HEK293 (cell line): ENCODE measurements at regions not wholly inside any gene's neighbourhood (a gene's known extent, or its start where the extent isn't known, plus 50 kb on each side); places are given as distances from the start of the nearest gene placed in this dataset.

Experiments
- CTCF ChIA-PET: fragments of 350-600 bp; formaldehyde crosslinking; extraction: SDS; loops from one replicate; lab custom pipeline; 2021; ENCODE audit warnings: antibody characterized with exemption; lab: Yijun Ruan, JAX
- POLR2A ChIA-PET: fragments of 300-600 bp; formaldehyde crosslinking; extraction: SDS; loops from one replicate; lab custom pipeline; 2020; ENCODE audit warnings: antibody characterized with exemption, inconsistent platforms; lab: Yijun Ruan, JAX
- H3K27ac ChIP-seq: fragments of 200-500 bp; sonication (Bioruptor generic); 2 replicates; pipeline ENCODE4 v1.5.1; 2014; ENCODE audit warnings: low read depth, low read length, control low read depth, inconsistent platforms; ENCODE audit errors: extremely low read depth
- H3K36me3 ChIP-seq, 2 experiments: fragments of 200-500 bp in 1 of 2; sonication (Bioruptor generic) in 1 of 2; 1 replicate in 1 of 2; 2 replicates in 1 of 2; pipeline ENCODE4 v1.5.1; 2014 to 2017; ENCODE audit warnings: inconsistent platforms in 2 of 2, low read length in 2 of 2; ENCODE audit not compliant: control insufficient read depth in 2 of 2, insufficient read depth in 1 of 2
- H3K4me1 ChIP-seq: fragments of 200-500 bp; sonication (Bioruptor generic); 2 replicates; pipeline ENCODE4 v1.5.1; 2014; ENCODE audit warnings: mild to moderate bottlenecking, low read length, inconsistent platforms; ENCODE audit not compliant: control insufficient read depth, insufficient read depth
- H3K4me3 ChIP-seq: 2 replicates; pipeline ENCODE4 v1.5.1; 2011; ENCODE audit warnings: low read depth, mild to moderate bottlenecking, control low read depth, low read length, moderate library complexity
- H3K9me3 ChIP-seq: fragments of 200-500 bp; sonication (Bioruptor generic); 2 replicates; pipeline ENCODE4 v1.5.1; 2014; ENCODE audit warnings: low read depth, low read length, inconsistent platforms; ENCODE audit not compliant: control insufficient read depth, insufficient read depth
- GFI1B ChIP-seq: fragments of 450-650 bp; formaldehyde crosslinking; IDR thresholded peaks from 2 replicates; pipeline ENCODE4 v1.5.1; 2016; ENCODE audit warnings: missing biosample characterization, missing genetic modification characterization
- GLIS2 ChIP-seq: fragments of 450-650 bp; formaldehyde crosslinking; IDR thresholded peaks from 2 replicates; pipeline ENCODE4 v1.5.1; 2016; ENCODE audit warnings: missing biosample characterization, missing genetic modification characterization
- KLF16 ChIP-seq: fragments of 450-650 bp; formaldehyde crosslinking; IDR thresholded peaks from 2 replicates; pipeline ENCODE4 v1.5.1; 2017; ENCODE audit warnings: missing biosample characterization, missing genetic modification characterization
- MYNN ChIP-seq: fragments of 450-650 bp; formaldehyde crosslinking; IDR thresholded peaks from 2 replicates; pipeline ENCODE4 v1.5.1; 2016; ENCODE audit warnings: missing biosample characterization, missing genetic modification characterization, borderline replicate concordance
- PRDM6 ChIP-seq: fragments of 450-650 bp; formaldehyde crosslinking; IDR thresholded peaks from 2 replicates; pipeline ENCODE4 v1.5.1; 2017; ENCODE audit warnings: missing biosample characterization, missing genetic modification characterization
- RBAK ChIP-seq: fragments of 450-650 bp; formaldehyde crosslinking; IDR thresholded peaks from 2 replicates; pipeline ENCODE4 v1.5.1; 2016; ENCODE audit warnings: missing biosample characterization, missing genetic modification characterization
- ZEB2 ChIP-seq: fragments of 450-650 bp; formaldehyde crosslinking; IDR thresholded peaks from 2 replicates; pipeline ENCODE4 v1.5.1; 2016; ENCODE audit warnings: missing biosample characterization, missing genetic modification characterization
- ZNF132 ChIP-seq: fragments of 450-650 bp; formaldehyde crosslinking; IDR thresholded peaks from 2 replicates; pipeline ENCODE4 v1.5.1; 2017; ENCODE audit warnings: missing biosample characterization, missing genetic modification characterization, borderline replicate concordance
- ZNF146 ChIP-seq: fragments of 450-650 bp; formaldehyde crosslinking; IDR thresholded peaks from 2 replicates; pipeline ENCODE4 v1.5.1; 2016; ENCODE audit warnings: missing biosample characterization, missing genetic modification characterization
- ZNF202 ChIP-seq: fragments of 450-650 bp; formaldehyde crosslinking; IDR thresholded peaks from 2 replicates; pipeline ENCODE4 v1.5.1; 2016; ENCODE audit warnings: missing biosample characterization, missing genetic modification characterization, borderline replicate concordance
- ZNF223 ChIP-seq: fragments of 450-650 bp; formaldehyde crosslinking; IDR thresholded peaks from 2 replicates; pipeline ENCODE4 v1.5.1; 2016; ENCODE audit warnings: missing biosample characterization, missing genetic modification characterization
- ZNF239 ChIP-seq: fragments of 450-650 bp; formaldehyde crosslinking; IDR thresholded peaks from 2 replicates; pipeline ENCODE4 v1.5.1; 2016; ENCODE audit warnings: missing biosample characterization, missing genetic modification characterization
- ZNF341 ChIP-seq: fragments of 450-650 bp; formaldehyde crosslinking; IDR thresholded peaks from 2 replicates; pipeline ENCODE4; 2016; ENCODE audit warnings: low read depth, missing biosample characterization, missing genetic modification characterization
- ZNF391 ChIP-seq: fragments of 450-650 bp; formaldehyde crosslinking; IDR thresholded peaks from 2 replicates; pipeline ENCODE4 v1.5.1; 2016; ENCODE audit warnings: low read depth, missing biosample characterization, missing genetic modification characterization, borderline replicate concordance
- ZNF426 ChIP-seq: fragments of 450-650 bp; formaldehyde crosslinking; IDR thresholded peaks from 2 replicates; pipeline ENCODE4 v1.5.1; 2017; ENCODE audit warnings: missing biosample characterization, missing genetic modification characterization, mild to moderate bottlenecking, inconsistent platforms, moderate library complexity
- ZNF473 ChIP-seq: fragments of 450-650 bp; formaldehyde crosslinking; IDR thresholded peaks from 2 replicates; pipeline ENCODE4 v1.5.1; 2017; ENCODE audit warnings: missing biosample characterization, missing genetic modification characterization
- ZNF521 ChIP-seq: fragments of 450-650 bp; formaldehyde crosslinking; IDR thresholded peaks from 2 replicates; pipeline ENCODE4 v1.5.1; 2017; ENCODE audit warnings: missing biosample characterization, mild to moderate bottlenecking, missing genetic modification characterization
- ZNF621 ChIP-seq: fragments of 450-650 bp; formaldehyde crosslinking; IDR thresholded peaks from 2 replicates; pipeline ENCODE4 v1.5.1; 2017; ENCODE audit warnings: missing biosample characterization, missing genetic modification characterization
- ZNF670 ChIP-seq: fragments of 450-650 bp; formaldehyde crosslinking; IDR thresholded peaks from 2 replicates; pipeline ENCODE4 v1.5.1; 2016; ENCODE audit warnings: missing biosample characterization, missing genetic modification characterization, low read depth
- ZNF704 ChIP-seq: fragments of 450-650 bp; formaldehyde crosslinking; IDR thresholded peaks from 2 replicates; pipeline ENCODE4 v1.5.1; 2016; ENCODE audit warnings: missing biosample characterization, missing genetic modification characterization
- TF ChIP-seq, protein P1 (sequence below): fragments of 450-650 bp; formaldehyde crosslinking; IDR thresholded peaks from 2 replicates; pipeline ENCODE4 v1.5.1; 2016; ENCODE audit warnings: missing biosample characterization, missing genetic modification characterization
- TF ChIP-seq, protein P2 (sequence below): fragments of 450-650 bp; formaldehyde crosslinking; IDR thresholded peaks from 2 replicates; pipeline ENCODE4 v1.5.1; 2016; ENCODE audit warnings: missing biosample characterization, missing genetic modification characterization
- TF ChIP-seq, protein P3 (sequence below): fragments of 450-650 bp; formaldehyde crosslinking; IDR thresholded peaks from 2 replicates; pipeline ENCODE4 v1.5.1; 2016; ENCODE audit warnings: missing biosample characterization, missing genetic modification characterization, low read depth
- TF ChIP-seq, protein P4 (sequence below): fragments of 450-650 bp; IDR thresholded peaks from 2 replicates; pipeline ENCODE4 v1.5.1; 2018; ENCODE audit warnings: missing biosample characterization, missing genetic modification characterization

DNA sequence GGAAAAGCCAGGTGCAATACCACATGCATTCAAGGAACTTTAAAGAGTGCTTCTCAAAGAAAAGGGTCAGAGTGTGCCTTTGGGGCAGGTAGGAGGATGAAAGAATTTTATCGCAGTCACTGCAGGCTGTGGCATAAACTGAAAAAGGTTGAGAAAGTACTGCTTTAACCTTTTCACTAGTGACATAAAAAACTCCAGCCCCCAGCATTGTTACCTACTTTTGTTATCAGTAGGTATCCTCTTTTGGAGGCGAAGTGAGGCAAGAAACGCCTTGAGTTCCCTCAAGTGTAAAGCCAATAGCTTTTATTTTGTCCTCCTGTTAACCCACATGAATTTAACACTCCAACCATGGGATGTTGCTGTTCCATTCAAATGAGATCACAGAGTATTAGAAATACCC is 64.7 kb upstream of the CHD1 start:
- CTCF ChIA-PET, result interaction anchor here (0.6 kb wide), 1 partner anchor 1675 kb away, joined by 3 read pairs; no protein-coding TSS in a partner anchor
- H3K36me3 ChIP-seq, result no peaks in the 10 kb centered on the region
- no peaks in the 10 kb centered on the region for H3K9me3 ChIP-seq
- TF ChIP-seq MYNN (tag by site-specific recombination) (no peak), PRDM6 (no peak), KLF16 (tag by site-specific recombination) (no peak), ZNF473 (no peak), ZNF132 (no peak), ZNF341 (no peak), GFI1B (tag by site-specific recombination) (no peak), ZNF621 (tag by site-specific recombination) (no peak), ZNF391 (no peak), ZNF704 (no peak)
- TF ChIP-seq, protein P1, sequence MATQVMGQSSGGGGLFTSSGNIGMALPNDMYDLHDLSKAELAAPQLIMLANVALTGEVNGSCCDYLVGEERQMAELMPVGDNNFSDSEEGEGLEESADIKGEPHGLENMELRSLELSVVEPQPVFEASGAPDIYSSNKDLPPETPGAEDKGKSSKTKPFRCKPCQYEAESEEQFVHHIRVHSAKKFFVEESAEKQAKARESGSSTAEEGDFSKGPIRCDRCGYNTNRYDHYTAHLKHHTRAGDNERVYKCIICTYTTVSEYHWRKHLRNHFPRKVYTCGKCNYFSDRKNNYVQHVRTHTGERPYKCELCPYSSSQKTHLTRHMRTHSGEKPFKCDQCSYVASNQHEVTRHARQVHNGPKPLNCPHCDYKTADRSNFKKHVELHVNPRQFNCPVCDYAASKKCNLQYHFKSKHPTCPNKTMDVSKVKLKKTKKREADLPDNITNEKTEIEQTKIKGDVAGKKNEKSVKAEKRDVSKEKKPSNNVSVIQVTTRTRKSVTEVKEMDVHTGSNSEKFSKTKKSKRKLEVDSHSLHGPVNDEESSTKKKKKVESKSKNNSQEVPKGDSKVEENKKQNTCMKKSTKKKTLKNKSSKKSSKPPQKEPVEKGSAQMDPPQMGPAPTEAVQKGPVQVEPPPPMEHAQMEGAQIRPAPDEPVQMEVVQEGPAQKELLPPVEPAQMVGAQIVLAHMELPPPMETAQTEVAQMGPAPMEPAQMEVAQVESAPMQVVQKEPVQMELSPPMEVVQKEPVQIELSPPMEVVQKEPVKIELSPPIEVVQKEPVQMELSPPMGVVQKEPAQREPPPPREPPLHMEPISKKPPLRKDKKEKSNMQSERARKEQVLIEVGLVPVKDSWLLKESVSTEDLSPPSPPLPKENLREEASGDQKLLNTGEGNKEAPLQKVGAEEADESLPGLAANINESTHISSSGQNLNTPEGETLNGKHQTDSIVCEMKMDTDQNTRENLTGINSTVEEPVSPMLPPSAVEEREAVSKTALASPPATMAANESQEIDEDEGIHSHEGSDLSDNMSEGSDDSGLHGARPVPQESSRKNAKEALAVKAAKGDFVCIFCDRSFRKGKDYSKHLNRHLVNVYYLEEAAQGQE (tag by site-specific recombination), result no peak
- TF ChIP-seq, all 188 proteins: peak for 0
- POLR2A ChIA-PET, result interaction anchor here (1.1 kb wide), 1 partner anchor 15 kb away, joined by 3 read pairs; no protein-coding TSS in a partner anchor
- Histone ChIP-seq H3K4me1 (no peaks in the 10 kb centered on the region), H3K27ac (no peak overlapping the region), H3K4me3 (no peak overlapping the region)

DNA sequence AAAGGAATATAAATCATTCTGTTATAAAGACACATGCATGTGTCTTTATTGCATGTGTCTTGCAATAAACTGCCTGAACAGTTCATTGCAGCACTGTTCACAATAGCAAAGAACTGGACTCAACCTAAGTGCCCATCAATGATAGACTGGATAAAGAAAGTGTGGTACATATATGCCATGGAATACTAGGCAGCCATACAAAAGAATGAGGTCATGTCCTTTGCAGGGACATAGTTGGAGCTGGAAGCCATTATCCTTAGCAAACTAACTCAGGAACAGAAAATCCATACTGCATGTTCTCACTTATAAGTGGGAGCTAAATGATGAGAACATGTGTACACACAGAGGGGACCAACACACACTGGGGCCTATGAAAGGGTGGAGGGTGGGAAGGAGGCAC is 63.7 kb upstream of the CHD1 start:
- TF ChIP-seq, protein P2, sequence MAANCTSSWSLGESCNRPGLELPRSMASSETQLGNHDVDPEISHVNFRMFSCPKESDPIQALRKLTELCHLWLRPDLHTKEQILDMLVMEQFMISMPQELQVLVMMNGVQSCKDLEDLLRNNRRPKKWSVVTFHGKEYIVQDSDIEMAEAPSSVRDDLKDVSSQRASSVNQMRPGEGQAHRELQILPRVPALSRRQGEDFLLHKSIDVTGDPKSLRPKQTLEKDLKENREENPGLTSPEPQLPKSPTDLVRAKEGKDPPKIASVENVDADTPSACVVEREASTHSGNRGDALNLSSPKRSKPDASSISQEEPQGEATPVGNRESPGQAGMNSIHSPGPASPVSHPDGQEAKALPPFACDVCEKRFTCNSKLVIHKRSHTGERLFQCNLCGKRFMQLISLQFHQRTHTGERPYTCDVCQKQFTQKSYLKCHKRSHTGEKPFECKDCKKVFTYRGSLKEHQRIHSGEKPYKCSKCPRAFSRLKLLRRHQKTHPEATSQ (tag by site-specific recombination), result no peak
- TF ChIP-seq RBAK (tag by site-specific recombination) (no peak), ZNF670 (tag by site-specific recombination) (no peak), ZNF202 (tag by site-specific recombination) (no peak), GLIS2 (tag by site-specific recombination) (no peak), ZNF426 (tag by site-specific recombination) (no peak), ZNF521 (tag by site-specific recombination) (no peak), ZEB2 (tag by site-specific recombination) (no peak), ZNF223 (tag by site-specific recombination) (no peak), ZNF239 (no peak), ZNF146 (peak; percentile 67)
- TF ChIP-seq, protein P3, sequence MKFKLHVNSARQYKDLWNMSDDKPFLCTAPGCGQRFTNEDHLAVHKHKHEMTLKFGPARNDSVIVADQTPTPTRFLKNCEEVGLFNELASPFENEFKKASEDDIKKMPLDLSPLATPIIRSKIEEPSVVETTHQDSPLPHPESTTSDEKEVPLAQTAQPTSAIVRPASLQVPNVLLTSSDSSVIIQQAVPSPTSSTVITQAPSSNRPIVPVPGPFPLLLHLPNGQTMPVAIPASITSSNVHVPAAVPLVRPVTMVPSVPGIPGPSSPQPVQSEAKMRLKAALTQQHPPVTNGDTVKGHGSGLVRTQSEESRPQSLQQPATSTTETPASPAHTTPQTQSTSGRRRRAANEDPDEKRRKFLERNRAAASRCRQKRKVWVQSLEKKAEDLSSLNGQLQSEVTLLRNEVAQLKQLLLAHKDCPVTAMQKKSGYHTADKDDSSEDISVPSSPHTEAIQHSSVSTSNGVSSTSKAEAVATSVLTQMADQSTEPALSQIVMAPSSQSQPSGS, result 0 out of 2 replicates have a peak, but pooled peaks have one; percentile 12
- TF ChIP-seq, protein P4, sequence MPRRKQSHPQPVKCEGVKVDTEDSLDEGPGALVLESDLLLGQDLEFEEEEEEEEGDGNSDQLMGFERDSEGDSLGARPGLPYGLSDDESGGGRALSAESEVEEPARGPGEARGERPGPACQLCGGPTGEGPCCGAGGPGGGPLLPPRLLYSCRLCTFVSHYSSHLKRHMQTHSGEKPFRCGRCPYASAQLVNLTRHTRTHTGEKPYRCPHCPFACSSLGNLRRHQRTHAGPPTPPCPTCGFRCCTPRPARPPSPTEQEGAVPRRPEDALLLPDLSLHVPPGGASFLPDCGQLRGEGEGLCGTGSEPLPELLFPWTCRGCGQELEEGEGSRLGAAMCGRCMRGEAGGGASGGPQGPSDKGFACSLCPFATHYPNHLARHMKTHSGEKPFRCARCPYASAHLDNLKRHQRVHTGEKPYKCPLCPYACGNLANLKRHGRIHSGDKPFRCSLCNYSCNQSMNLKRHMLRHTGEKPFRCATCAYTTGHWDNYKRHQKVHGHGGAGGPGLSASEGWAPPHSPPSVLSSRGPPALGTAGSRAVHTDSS (tag by site-specific recombination), result no peak
- Histone ChIP-seq H3K4me3 (no peak overlapping the region), H3K4me1 (no peaks in the 10 kb centered on the region), H3K27ac (no peak overlapping the region), H3K9me3 (no peaks in the 10 kb centered on the region), H3K36me3 (no peaks in the 10 kb centered on the region)
- POLR2A ChIA-PET, result interaction anchor here (1.1 kb wide), 1 partner anchor 14 kb away, joined by 3 read pairs; no protein-coding TSS in a partner anchor
- CTCF ChIA-PET, result no interaction called here
